Bone marrow (tissue), 2 donors: ENCODE measurements at regions not wholly inside any gene's neighbourhood (a gene's known extent, or its start where the extent isn't known, plus 50 kb on each side); places are given as distances from the start of the nearest gene placed in this dataset.

Experiments
- DNase-seq, 2 donors: peaks; one replicate each; lab custom pipeline; 2025; lab: John Stamatoyannopoulos, UW

DNA sequence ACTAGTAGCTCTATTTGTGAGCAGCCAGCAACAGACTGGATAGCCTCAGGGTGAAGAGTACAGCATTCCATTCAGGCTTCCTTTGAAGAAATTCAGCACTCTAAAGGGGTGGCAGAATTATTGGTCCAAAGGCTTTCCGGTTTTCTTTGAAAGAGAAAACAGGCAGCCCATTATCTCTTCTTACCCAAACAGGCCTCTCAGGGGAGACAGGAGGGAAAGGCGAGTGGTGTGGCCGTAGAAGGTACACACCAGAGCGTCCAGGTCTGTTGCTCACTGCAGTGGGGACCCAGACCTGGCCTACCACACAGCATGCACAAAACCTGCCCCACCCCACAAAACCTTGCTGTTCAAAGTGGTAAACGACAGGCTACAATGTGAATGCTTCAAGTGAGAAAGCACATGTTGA is 83.3 kb downstream of the ZNF608 start:
- DNase-seq, result no peak

DNA sequence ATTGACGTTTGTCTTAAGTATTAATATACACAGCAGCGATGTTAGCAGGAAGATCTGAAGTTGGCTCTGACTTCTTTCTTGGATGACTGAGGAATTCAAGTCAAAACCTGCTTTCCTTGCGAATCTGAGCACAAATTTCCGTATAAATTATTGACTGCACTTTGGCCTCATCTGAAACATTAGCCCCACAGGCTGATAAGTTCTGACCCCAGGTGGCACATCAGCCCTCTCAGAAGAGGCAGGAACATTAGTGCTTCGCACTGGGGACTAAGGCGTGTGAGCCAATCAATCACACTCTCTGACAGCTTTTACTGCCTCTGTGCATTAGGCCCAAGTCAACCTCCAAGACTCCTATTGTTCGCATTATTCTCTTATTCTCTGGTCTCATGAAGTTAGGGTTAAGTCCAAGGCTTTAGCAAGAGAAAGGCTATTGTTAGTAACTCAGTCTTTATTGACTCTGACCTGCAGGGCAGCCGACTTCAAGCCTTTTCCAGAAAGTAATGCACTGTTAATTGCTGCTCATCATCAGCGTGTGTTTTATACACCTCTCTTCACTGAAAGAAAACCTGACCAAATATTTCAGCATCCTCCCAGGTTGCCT is 84.2 kb downstream of the ZNF608 start:
- DNase-seq, result no peak

GRCh38 chr5:124661317-124662141 is 84.9 kb downstream of the ZNF608 start:
- DNase-seq, result no peak

DNA sequence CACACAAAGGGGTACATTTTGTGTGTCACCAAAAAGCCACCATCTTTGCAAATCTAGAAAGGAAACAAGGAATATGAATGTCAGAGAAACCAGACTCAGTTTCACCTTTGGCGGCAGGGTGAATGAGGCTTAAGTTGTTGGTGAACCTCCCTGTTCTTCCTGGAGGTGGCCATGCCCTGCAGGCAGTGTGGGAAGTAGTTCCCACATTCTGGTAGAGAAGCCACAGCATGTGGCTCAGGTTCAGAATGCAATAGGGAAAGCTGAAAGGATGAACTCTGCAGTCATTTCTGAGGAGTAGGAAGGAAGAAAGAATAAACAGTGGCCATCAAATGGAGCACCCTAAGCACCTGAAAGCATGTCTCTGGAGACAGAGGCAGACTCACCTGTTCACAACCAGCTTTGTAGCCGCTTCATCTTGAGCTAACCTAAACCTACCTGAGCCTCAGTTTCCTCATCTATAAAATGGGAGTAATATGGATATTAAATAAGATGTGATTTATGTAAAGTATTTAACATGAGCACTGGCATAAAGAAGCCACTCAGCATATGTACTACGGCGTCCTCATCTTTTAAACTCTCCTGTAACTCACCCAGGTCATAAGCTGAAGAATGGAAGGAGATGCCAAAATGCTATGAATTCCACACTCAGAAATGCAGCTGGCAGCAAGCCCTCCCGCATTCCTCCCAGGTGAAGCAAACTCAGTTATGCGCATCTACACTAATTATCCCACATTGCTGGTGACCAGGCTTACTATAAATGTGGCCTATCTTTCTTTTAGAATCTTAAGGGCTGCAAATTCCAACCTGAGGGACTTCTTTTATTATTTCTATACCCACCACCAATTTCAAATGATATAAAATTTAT is 86.0 kb downstream of the ZNF608 start:
- no peak for DNase-seq

- DNase-seq, result no peak
These were observed 86.6 kb downstream of the ZNF608 start for GRCh38 chr5:124659798-124660197.

- peak in 1 of 2 donors; percentile 78 for DNase-seq
These were observed 87.4 kb downstream of the ZNF608 start for GRCh38 chr5:124658867-124659557.

DNA sequence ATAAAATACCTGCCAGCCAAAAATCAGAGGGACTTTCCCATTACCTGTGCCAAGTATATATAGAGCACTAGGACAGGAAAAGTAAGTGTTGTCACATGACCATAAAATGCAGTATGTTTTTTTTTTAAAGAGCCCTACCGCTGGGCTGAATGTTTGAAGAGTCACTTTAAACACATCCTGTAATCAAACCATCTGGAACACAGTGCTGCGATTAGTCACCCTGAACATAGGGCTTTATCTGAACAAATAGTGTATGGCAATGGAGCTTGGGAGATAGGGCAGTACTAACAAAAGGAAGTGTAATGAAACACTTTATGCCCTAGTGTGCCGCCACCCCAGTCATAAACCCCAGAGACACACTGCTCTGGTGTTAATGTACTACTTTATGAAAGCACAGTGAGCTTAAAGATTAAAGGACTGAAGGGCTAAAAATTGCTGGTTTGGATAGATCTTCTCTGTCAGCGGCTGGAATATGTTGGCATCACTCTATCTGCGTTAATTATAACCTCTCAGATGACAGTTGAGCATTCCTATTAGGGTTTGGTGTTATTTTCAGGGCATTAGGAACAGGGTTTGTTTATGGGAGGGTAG is 90.4 kb downstream of the ZNF608 start:
- peak in 1 of 2 donors; percentile 93 for DNase-seq

- DNase-seq, result no peak
These were observed 91.1 kb downstream of the ZNF608 start for GRCh38 chr5:124655251-124655917.

- DNase-seq, result no peak
These were observed 92.0 kb downstream of the ZNF608 start for GRCh38 chr5:124654418-124654817.

GRCh38 chr5:124653666-124654065 is 92.8 kb downstream of the ZNF608 start:
- DNase-seq, result no peak

GRCh38 chr5:124652892-124653441 is 93.5 kb downstream of the ZNF608 start:
- DNase-seq, result no peak

- DNase-seq, result no peak
These were observed 94.0 kb downstream of the ZNF608 start for GRCh38 chr5:124652514-124652819.

DNA sequence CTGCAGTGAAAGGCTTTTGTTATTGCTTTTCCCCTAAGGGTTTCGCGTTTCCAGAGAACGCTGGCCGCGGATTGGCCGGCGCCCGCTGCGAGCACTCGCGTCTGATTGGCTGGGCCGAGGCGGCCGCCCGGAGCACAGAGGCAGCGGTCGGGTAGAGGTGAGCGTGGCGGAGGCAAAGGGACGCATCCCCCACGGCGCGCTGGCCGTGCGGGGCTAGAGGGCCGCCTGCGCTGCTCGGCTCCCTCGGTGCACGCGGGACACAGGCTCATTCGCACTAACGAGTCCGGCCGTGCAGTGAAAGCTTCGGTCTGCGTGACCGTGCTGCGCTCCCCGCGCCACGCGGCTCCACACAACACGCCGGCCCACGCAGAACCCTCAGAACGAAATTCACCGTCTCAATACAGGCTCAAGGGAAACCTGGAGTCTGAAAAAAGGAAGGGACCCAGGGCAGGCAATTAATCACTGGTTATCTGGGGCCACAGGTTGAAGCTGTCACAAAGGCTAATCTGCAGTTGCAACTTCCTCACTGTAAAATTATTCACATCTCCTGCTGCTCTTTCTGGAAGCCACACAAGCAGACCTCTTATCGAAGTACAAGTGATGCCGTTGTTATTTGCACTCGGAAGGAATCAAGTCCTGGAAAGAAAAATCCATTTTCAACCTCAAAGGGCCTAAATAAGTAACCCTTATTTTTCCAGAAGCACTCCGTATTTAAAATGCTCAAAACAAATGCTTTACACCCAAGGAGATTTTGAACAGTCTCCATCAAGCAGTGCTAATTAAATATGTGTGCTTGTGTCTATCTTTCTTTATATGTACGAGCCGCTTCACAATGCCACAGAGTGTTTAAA is 94.6 kb downstream of the ZNF608 start:
- DNase-seq, result peak in 1 of 2 donors; percentile 88

GRCh38 chr5:124650951-124651662 is 95.3 kb downstream of the ZNF608 start:
- no peak for DNase-seq

DNA sequence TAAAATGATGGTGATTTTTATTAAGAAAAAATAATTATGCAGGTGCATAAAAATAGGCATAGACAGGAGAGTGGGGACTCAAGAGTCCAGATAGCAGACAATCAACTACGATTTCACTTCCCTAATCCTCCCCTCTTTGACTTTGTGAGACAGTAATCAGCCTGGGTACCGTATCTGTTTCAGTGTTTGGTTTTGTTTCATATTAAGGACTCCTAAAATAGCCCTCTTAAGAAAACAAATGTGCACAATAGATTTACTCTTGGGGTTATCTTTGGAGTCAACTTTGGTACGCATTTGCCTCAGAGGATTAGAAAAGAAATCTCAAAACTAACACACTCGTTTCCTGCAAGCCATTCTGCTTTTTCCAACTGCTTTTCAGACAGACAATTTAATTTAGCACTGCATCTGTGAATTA is 96.3 kb downstream of the ZNF608 start:
- no peak for DNase-seq

GRCh38 chr5:124649491-124650146 is 96.8 kb downstream of the ZNF608 start:
- DNase-seq, result peak; percentile 17 to 97

- no peak for DNase-seq
These were observed 97.5 kb downstream of the ZNF608 start for GRCh38 chr5:124648902-124649467.

- no peak for DNase-seq
These were observed 99.1 kb downstream of the ZNF608 start for GRCh38 chr5:124647352-124647751.
